HCT116 (cell line): ENCODE measurements at regions not wholly inside any gene's neighbourhood (a gene's known extent, or its start where the extent isn't known, plus 50 kb on each side); places are given as distances from the start of the nearest gene placed in this dataset.

Experiments used
- ATAC-seq: fragments of 200-7000 bp; cut with Tn5 transposase; 2 replicates; pipeline ENCODE4 v1.9.1; 2020; ENCODE audit warnings: mild to moderate bottlenecking, moderate library complexity
- BruUV-seq: library from RNA; stranded (reverse); fragments of 400-500 nt; replicated peaks from 2 replicates; lab custom pipeline; 2021; lab: Mats Ljungman, UMichigan
- CTCF ChIA-PET: fragments of 300-600 bp; sonication (Branson Sonifier 250); formaldehyde crosslinking; loops from one replicate; lab custom pipeline; 2021; ENCODE audit warnings: antibody characterized with exemption; lab: Charles Lee
- POLR2A ChIA-PET: fragments of 300-600, 350-600 bp; sonication (Branson Sonifier 250); formaldehyde crosslinking; loops from one replicate; lab custom pipeline; 2021; ENCODE audit warnings: antibody characterized with exemption; lab: Charles Lee
- RAD21 ChIA-PET, 2 experiments: fragments of 300-600 bp; sonication (Branson Sonifier 250); formaldehyde crosslinking; loops; one replicate each; lab custom pipeline; 2023; ENCODE audit warnings: low total read pairs in 2 of 2; ENCODE audit not compliant: uncharacterized antibody in 2 of 2, unreplicated experiment in 2 of 2, low non-redundant PET in 1 of 2; lab: Charles Lee
- DNase-seq: peaks from one replicate; pipeline ENCODE4 v3.0.0-alpha.2; 2010; ENCODE audit warnings: low read depth, low spot score
- H2AFZ ChIP-seq: fragments of 200-600 bp; shearing (Covaris generic), sonication (generic); 2 replicates; pipeline ENCODE4 v1.6.1; 2017; ENCODE audit warnings: low read depth, mixed run types, mixed read lengths, antibody characterized with exemption, low read length; ENCODE audit not compliant: poor library complexity, severe bottlenecking
- H3K27ac ChIP-seq: 2 replicates; pipeline ENCODE4 v1.5.1; 2012; ENCODE audit warnings: low read depth, low read length
- H3K27me3 ChIP-seq: fragments of 200-600 bp; sonication (generic); 2 replicates; pipeline ENCODE4 v1.6.1; 2016; ENCODE audit warnings: mixed run types, low read length, mixed read lengths; ENCODE audit not compliant: insufficient read depth
- H3K36me3 ChIP-seq, 2 experiments: fragments of 200-500 bp in 1 of 2; fragments of 200-600 bp in 1 of 2; sonication (Bioruptor generic) in 1 of 2; sonication (generic) in 1 of 2; 2 replicates each; pipeline versions ENCODE4 v1.5.1 to v1.6.1; 2014 to 2016; ENCODE audit warnings: low read length in 2 of 2, inconsistent platforms in 1 of 2, mixed read lengths in 1 of 2, mixed run types in 1 of 2; ENCODE audit not compliant: insufficient read depth in 2 of 2, control insufficient read depth in 1 of 2
- H3K4me1 ChIP-seq, 2 experiments: fragments of 200-600 bp in 1 of 2; sonication (generic) in 1 of 2; 2 replicates each; pipeline versions ENCODE4 v1.5.1 to v1.6.1; 2012 to 2017; ENCODE audit warnings: low read length in 2 of 2, inconsistent platforms in 1 of 2, mild to moderate bottlenecking in 1 of 2, mixed read lengths in 1 of 2, mixed run types in 1 of 2, moderate library complexity in 1 of 2; ENCODE audit not compliant: insufficient read depth in 2 of 2, control insufficient read depth in 1 of 2
- H3K4me2 ChIP-seq: fragments of 200-600 bp; sonication (generic); 2 replicates; pipeline ENCODE4 v1.6.1; 2017; ENCODE audit warnings: mixed run types, low read length, mixed read lengths
- H3K4me3 ChIP-seq, 2 experiments: fragments of 200-600 bp in 1 of 2; sonication (generic) in 1 of 2; replicated peaks in 1 of 2; 2 replicates each; pipeline ENCODE4 v1.5.1; 2011 to 2016; ENCODE audit warnings: low read length in 2 of 2, control low read depth in 1 of 2, low read depth in 1 of 2, mild to moderate bottlenecking in 1 of 2, mixed read lengths in 1 of 2, mixed run types in 1 of 2
- H3K79me2 ChIP-seq: fragments of 200-600 bp; sonication (generic); 2 replicates; pipeline ENCODE4 v1.6.1; 2017; ENCODE audit warnings: mild to moderate bottlenecking, mixed run types, low read length, moderate library complexity, mixed read lengths; ENCODE audit not compliant: insufficient read depth
- H3K9ac ChIP-seq: fragments of 200-600 bp; sonication (generic); 2 replicates; pipeline ENCODE4 v1.6.1; 2016; ENCODE audit warnings: low read length, mixed read lengths
- H3K9me2 ChIP-seq: fragments of 200-600 bp; sonication (generic), shearing (Covaris generic); 2 replicates; pipeline ENCODE4 v1.6.1; 2017; ENCODE audit warnings: mixed run types, mild to moderate bottlenecking, moderate library complexity; ENCODE audit not compliant: insufficient read depth
- H3K9me3 ChIP-seq, 2 experiments: fragments of 200-500 bp in 1 of 2; fragments of 200-600 bp in 1 of 2; sonication (Bioruptor generic) in 1 of 2; sonication (generic) in 1 of 2; 2 replicates each; pipeline ENCODE4 v1.6.1; 2014 to 2017; ENCODE audit warnings: low read length in 2 of 2, mixed read lengths in 2 of 2, inconsistent platforms in 1 of 2, low read depth in 1 of 2, mild to moderate bottlenecking in 1 of 2, mixed run types in 1 of 2, moderate library complexity in 1 of 2; ENCODE audit not compliant: control insufficient read depth in 1 of 2, insufficient read depth in 1 of 2
- H4K20me1 ChIP-seq: fragments of 200-600 bp; sonication (generic), shearing (Covaris generic); 2 replicates; pipeline ENCODE4 v1.6.1; 2017; ENCODE audit warnings: mixed run types, mild to moderate bottlenecking, moderate library complexity; ENCODE audit not compliant: insufficient read depth
- CBX3 ChIP-seq: IDR thresholded peaks from 2 replicates; pipeline ENCODE4 v1.6.1; 2012; ENCODE audit warnings: low read depth
- CTCF ChIP-seq, 3 experiments: fragments of 200-600 bp in 1 of 3; sonication (generic) in 1 of 3; IDR thresholded peaks in 2 of 3; conservative IDR thresholded peaks in 1 of 3; 2 replicates each; pipeline ENCODE4 v1.5.1; 2012 to 2017; ENCODE audit warnings: low read depth in 2 of 3, low read length in 2 of 3, antibody characterized with exemption in 1 of 3, borderline replicate concordance in 1 of 3, control low read depth in 1 of 3, mild to moderate bottlenecking in 1 of 3, mixed read lengths in 1 of 3, mixed run types in 1 of 3, moderate library complexity in 1 of 3; ENCODE audit not compliant: insufficient read depth in 1 of 3
- MAX ChIP-seq: IDR thresholded peaks from 2 replicates; pipeline ENCODE4 v1.6.1; 2012
- POLR2A ChIP-seq: IDR thresholded peaks from 2 replicates; pipeline ENCODE4 v1.7.0; 2011; ENCODE audit warnings: borderline replicate concordance; ENCODE audit not compliant: insufficient read depth, insufficient read length; ENCODE audit errors: extremely low read depth
- POLR2AphosphoS5 ChIP-seq: IDR thresholded peaks from 2 replicates; pipeline ENCODE4 v1.6.1; 2011; ENCODE audit warnings: mild to moderate bottlenecking, low read depth, low read length, moderate library complexity
- SIN3A ChIP-seq: IDR thresholded peaks from 2 replicates; pipeline ENCODE4 v1.6.1; 2012; ENCODE audit warnings: low read depth
- SRF ChIP-seq: IDR thresholded peaks from 2 replicates; pipeline ENCODE4 v1.6.1; 2012; ENCODE audit warnings: low read depth
- TCF7L2 ChIP-seq: IDR thresholded peaks from 2 replicates; pipeline ENCODE4 v1.7.0; 2011; ENCODE audit warnings: borderline replicate concordance, inconsistent platforms; ENCODE audit not compliant: insufficient read depth, insufficient read length; ENCODE audit errors: extremely low read depth
- YY1 ChIP-seq: IDR thresholded peaks from 2 replicates; pipeline ENCODE4 v1.6.1; 2011; ENCODE audit warnings: low read length, low read depth, moderate library complexity, mild to moderate bottlenecking; ENCODE audit not compliant: insufficient replicate concordance; ENCODE audit errors: extremely low read depth
- intact Hi-C: fragments of 100-400 bp; cut with micrococcal nuclease; formaldehyde crosslinking; loops from 2 replicates; pipeline ENCODE4 v1.10.0; 2022
- TF ChIP-seq, protein P1 (sequence below): IDR thresholded peaks from 2 replicates; pipeline ENCODE4 v1.6.1; 2011; ENCODE audit warnings: mild to moderate bottlenecking, low read length, moderate library complexity; ENCODE audit not compliant: insufficient replicate concordance; ENCODE audit errors: extremely low read depth
- TF ChIP-seq, protein P2 (sequence below): IDR thresholded peaks from 2 replicates; pipeline ENCODE4 v1.6.1; 2012; ENCODE audit warnings: low read depth

DNA sequence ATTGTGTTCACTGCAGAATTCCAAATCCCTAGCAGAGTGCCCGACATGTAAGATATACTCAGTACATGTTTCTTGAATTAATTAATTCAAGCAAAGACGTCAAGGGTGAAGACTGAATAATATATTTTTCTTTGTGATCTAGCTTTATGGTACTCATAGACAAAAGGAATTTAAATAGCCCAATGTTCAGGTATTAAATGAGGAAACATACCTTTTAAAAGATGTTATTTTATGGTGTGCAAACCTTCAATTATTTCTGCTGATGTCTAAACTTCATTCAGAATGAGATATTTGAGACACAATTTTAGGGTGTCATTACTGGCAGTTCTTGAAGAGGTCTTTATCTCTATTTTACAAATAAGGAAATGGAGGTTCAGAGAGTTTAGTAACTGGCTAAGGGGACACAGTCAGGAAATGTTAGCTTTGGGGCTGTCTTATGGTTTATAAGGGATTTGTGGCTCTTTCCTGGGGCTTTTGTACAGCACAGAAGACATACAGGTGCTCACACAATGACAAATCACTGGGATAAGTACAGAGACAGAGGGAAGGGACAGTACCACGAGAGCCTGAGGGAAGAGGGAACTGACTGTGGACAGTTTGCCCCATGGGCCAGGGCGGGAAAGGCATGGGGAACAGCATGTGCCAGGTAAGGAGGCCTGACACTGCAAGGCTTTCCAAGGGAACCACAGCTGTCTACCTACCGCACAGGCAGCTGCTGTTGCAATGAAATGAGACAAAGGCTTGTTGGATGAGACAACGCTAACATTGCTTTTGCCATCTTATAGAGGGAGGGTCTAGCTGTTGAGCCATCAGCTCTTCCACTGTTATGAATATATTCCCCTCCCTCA, 155.3 kb downstream of the DDX1 start:
- POLR2A ChIA-PET, result no interaction called here
- Histone ChIP-seq H3K9me2 (no peaks in the 10 kb centered on the region), H4K20me1 (no peaks in the 10 kb centered on the region), H2AFZ (no peak overlapping the region), H3K4me1 (no peaks in the 10 kb centered on the region), H3K4me3 (no peak overlapping the region), H3K9ac (no peak overlapping the region), H3K27me3 (no peaks in the 10 kb centered on the region), H3K36me3 (no peaks in the 10 kb centered on the region), H3K27ac (no peak overlapping the region), H3K79me2 (no peaks in the 10 kb centered on the region), H3K4me2 (no peak overlapping the region), H3K9me3 (no peaks in the 10 kb centered on the region)
- intact Hi-C loops, result no loop called here
- DNase-seq (no peak), ATAC-seq (no peak)
- CTCF ChIA-PET, result no interaction called here
- BruUV-seq, result no TSS peak
- RAD21 ChIA-PET, result no interaction called here
- TF ChIP-seq SIN3A (no peak), POLR2A (no peak), POLR2AphosphoS5 (no peak), CBX3 (no peak), SRF (no peak), MAX (no peak), TCF7L2 (no peak), YY1 (no peak), CTCF (IDR thresholded peaks at IDR 0.05 in 2 of 3, conservative IDR thresholded peaks at IDR 0.05 in 1 of 3; ENCODE audit: borderline replicate concordance in 1 of 3, insufficient read depth in 1 of 3, low read depth in 2 of 3, low read length in 2 of 3) (no peak)
- TF ChIP-seq, protein P1, sequence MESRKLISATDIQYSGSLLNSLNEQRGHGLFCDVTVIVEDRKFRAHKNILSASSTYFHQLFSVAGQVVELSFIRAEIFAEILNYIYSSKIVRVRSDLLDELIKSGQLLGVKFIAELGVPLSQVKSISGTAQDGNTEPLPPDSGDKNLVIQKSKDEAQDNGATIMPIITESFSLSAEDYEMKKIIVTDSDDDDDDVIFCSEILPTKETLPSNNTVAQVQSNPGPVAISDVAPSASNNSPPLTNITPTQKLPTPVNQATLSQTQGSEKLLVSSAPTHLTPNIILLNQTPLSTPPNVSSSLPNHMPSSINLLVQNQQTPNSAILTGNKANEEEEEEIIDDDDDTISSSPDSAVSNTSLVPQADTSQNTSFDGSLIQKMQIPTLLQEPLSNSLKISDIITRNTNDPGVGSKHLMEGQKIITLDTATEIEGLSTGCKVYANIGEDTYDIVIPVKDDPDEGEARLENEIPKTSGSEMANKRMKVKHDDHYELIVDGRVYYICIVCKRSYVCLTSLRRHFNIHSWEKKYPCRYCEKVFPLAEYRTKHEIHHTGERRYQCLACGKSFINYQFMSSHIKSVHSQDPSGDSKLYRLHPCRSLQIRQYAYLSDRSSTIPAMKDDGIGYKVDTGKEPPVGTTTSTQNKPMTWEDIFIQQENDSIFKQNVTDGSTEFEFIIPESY, result no peak
- TF ChIP-seq, protein P2, sequence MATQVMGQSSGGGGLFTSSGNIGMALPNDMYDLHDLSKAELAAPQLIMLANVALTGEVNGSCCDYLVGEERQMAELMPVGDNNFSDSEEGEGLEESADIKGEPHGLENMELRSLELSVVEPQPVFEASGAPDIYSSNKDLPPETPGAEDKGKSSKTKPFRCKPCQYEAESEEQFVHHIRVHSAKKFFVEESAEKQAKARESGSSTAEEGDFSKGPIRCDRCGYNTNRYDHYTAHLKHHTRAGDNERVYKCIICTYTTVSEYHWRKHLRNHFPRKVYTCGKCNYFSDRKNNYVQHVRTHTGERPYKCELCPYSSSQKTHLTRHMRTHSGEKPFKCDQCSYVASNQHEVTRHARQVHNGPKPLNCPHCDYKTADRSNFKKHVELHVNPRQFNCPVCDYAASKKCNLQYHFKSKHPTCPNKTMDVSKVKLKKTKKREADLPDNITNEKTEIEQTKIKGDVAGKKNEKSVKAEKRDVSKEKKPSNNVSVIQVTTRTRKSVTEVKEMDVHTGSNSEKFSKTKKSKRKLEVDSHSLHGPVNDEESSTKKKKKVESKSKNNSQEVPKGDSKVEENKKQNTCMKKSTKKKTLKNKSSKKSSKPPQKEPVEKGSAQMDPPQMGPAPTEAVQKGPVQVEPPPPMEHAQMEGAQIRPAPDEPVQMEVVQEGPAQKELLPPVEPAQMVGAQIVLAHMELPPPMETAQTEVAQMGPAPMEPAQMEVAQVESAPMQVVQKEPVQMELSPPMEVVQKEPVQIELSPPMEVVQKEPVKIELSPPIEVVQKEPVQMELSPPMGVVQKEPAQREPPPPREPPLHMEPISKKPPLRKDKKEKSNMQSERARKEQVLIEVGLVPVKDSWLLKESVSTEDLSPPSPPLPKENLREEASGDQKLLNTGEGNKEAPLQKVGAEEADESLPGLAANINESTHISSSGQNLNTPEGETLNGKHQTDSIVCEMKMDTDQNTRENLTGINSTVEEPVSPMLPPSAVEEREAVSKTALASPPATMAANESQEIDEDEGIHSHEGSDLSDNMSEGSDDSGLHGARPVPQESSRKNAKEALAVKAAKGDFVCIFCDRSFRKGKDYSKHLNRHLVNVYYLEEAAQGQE, result no peak
- TF ChIP-seq, all 23 proteins: peak for 0
